Coronary artery (tissue), 2 donors: ENCODE measurements at regions not wholly inside any gene's neighbourhood (a gene's known extent, or its start where the extent isn't known, plus 50 kb on each side); places are given as distances from the start of the nearest gene placed in this dataset.
"Not testable (repeated sequence)": the region's sequence is repeated elsewhere in the genome, so short reads cannot be mapped to it uniquely, and the experiment has no call there.

ENCODE experiments used
- DNase-seq: peaks from one replicate; pipeline ENCODE4 v3.0.0-alpha.2; 2017; ENCODE audit warnings: low spot score
- H3K27ac ChIP-seq, 2 donors: fragments of 200-600 bp; sonication (generic); one replicate each; pipeline ENCODE4 v1.5.1; 2016 to 2019
- H3K4me3 ChIP-seq: fragments of 200-600 bp; sonication (generic); 2 replicates; pipeline ENCODE4 v1.5.1; 2016; ENCODE audit warnings: mild to moderate bottlenecking, moderate library complexity
- TF ChIP-seq, protein P1 (sequence below): fragments of 200-600 bp; sonication (generic); IDR thresholded peaks from one replicate; pipeline ENCODE4 v1.5.1; 2019; ENCODE audit warnings: antibody characterized with exemption

DNA sequence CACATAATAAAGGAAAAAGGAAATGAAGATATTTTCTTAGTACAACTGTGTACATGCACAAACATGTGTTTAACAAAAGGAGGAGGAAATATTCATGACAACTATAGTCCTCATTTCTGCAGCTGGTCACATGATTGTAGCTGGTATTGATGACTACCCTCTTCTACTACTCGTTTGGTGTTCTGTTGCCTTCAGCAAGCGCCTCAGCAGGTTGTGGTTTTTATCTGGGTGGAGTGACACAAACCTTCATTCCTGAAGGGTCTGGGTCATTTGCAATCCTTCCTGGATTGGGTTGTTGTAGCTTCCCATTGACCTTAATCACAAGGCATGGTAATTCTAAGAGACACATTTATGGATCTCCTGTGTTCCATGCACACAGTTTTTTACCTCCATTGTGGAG is 1009.9 kb upstream of the USP15 start:
- TF ChIP-seq, protein P1, sequence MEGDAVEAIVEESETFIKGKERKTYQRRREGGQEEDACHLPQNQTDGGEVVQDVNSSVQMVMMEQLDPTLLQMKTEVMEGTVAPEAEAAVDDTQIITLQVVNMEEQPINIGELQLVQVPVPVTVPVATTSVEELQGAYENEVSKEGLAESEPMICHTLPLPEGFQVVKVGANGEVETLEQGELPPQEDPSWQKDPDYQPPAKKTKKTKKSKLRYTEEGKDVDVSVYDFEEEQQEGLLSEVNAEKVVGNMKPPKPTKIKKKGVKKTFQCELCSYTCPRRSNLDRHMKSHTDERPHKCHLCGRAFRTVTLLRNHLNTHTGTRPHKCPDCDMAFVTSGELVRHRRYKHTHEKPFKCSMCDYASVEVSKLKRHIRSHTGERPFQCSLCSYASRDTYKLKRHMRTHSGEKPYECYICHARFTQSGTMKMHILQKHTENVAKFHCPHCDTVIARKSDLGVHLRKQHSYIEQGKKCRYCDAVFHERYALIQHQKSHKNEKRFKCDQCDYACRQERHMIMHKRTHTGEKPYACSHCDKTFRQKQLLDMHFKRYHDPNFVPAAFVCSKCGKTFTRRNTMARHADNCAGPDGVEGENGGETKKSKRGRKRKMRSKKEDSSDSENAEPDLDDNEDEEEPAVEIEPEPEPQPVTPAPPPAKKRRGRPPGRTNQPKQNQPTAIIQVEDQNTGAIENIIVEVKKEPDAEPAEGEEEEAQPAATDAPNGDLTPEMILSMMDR = no peak
- no peak overlapping the region for H3K4me3 ChIP-seq
- no peak for DNase-seq
- no peak overlapping the region for H3K27ac ChIP-seq

DNA sequence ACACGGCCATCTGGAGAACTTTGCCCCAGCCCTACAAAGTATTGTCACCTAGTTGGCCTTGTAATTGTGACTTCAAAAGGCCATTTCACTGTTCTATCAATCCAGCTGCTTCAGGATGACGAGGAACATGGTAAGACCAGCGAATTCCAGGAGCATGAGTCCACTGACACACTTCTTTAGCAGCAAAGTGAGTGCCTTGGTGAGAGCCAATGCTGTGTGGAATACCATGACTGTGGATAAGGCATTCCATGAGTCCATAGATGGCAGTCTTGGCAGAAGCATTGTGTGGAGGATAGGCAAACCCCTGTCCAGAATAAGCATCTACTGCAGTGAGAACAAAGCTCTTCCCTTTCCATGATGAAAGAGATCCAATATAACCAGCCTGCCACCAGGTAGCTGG is 1009.1 kb upstream of the USP15 start:
- TF ChIP-seq, protein P1 = no peak
- H3K27ac ChIP-seq = no peak overlapping the region
- DNase-seq = no peak
- no peak overlapping the region for H3K4me3 ChIP-seq

DNA sequence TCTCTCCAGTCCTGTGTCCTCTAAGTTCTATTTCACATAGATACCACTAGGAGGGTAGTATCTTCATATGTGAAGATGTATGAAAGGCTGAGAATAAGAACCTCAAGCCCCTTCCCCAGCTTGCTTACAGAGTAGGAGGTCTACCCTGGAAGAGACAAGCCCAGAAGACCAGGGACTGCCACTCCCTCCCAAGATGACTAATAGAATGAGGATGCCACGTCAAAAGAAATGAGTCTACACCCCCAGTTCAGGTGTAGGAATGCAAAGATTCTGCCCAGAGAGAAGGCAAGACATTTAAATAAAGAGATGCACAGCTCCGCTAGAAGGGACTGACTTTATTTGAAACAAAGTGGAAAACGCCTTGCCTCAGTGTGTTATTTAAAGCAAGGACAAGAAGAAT is 1006.0 kb upstream of the USP15 start:
- no peak for DNase-seq
- Histone ChIP-seq H3K4me3 (no peak overlapping the region), H3K27ac (no peak overlapping the region)
- TF ChIP-seq, protein P1 = no peak

DNA sequence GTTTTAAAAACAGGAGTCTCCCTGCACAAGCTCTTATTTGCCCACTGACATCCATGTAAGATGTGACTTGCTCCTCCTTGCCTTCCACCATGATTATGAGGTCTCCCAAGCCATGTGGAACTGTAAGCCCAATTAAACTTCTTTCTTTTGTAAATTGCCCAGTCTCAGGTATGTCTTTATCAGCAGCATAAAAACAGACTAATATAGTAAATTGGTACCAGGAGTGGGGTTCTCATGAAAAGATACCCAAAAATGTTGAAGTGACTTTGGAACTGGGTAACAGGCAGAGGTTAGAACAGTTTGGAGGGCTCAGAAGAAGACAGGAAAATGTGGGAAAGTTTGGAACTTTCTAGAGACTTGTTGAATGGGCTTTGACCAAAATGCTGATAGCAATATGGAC is 995.9 kb upstream of the USP15 start:
- not testable (repeated sequence) for H3K27ac ChIP-seq, H3K4me3 ChIP-seq, DNase-seq

DNA sequence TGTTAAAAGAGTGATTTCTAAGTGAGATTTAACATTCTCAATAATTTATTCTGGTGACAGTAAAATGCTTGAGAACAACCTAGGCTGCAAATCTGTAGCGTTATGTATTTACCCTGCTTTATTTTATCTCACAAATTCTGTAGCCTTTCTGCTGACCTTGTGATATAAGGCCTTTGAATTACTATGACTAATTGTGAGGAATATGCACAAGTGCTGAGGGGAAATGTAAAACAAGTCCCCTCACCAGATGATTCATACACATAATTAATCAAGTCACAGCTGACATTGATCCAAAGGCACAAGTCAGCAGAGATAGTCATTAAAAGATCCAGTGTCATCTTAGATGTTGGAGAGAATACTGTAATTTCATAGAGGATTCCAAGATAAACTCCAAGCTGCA is 992.7 kb upstream of the USP15 start:
- DNase-seq = no peak
- Histone ChIP-seq H3K4me3 (no peak overlapping the region), H3K27ac (no peak overlapping the region)
- TF ChIP-seq, protein P1 = no peak

DNA sequence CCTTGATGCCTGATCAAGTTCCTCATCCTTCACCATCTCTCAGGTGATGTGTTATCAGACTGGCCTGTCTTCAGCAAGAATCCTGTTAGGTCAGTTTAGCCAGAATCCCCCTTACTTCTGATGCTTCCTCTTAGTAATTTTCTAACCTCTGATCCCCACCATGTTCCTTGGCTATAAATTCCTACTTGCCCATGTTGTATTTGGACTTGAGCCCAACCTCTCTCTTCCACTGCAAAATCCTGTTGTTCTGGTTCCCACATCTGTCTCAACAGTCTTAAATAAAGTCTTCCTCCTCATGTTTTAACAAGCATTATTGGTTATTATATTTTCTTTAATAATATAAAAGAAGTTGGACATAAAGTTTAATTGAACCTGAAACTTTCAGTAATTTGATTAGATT is 987.8 kb upstream of the USP15 start:
- TF ChIP-seq, protein P1 = no peak
- Histone ChIP-seq H3K27ac (no peak overlapping the region), H3K4me3 (no peak overlapping the region)
- DNase-seq = no peak

DNA sequence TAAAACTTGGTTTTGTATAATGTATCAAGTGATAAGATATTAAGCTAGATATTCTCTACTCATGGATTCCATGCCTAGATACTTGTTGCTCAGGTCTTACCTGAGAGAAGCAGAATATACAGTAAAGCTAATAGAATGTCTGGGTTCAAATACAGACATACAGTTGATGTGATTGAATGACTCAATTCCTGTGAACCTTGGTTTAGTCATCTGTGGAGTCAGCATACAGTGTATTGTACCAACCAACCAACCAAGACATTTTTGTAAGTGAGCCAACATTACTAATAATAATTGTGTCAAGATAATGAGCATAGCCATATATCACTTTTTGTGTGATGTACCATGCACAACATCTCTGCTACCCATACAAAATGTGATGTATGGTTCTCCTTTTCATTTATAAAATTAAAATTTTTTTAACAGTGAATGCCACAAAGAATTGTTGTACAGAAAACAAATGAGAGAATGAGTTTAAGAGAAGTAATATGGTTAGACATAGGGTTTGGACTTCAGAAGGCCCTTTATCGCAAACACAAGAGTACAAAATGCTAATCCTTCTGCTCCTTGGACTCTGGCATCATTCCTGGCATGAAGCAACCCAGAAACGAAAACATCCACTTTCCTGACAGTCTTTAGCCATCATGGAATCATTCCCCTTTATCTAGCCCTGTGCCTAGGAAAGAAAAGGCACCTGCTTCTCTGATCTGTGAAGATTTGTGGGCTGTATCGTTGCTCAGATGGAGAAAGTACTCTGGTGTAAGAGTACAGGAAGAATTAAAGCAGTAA is 977.2 kb upstream of the USP15 start:
- TF ChIP-seq, protein P1 = no peak
- Histone ChIP-seq H3K4me3 (no peak overlapping the region), H3K27ac (no peak overlapping the region)
- no peak for DNase-seq
